HG02885 (cell line): ENCODE measurements at regions not wholly inside any gene's neighbourhood (a gene's known extent, or its start where the extent isn't known, plus 50 kb on each side); places are given as distances from the start of the nearest gene placed in this dataset.
A peak's percentile ranks its signal among the peaks of the same experiment; 100 is the strongest.

Source experiments
- ATAC-seq: cut with Tn5 transposase; IDR thresholded peaks from one replicate; pipeline ENCODE4 v1.9.1; 2021; ENCODE audit warnings: mild to moderate bottlenecking; ENCODE audit not compliant: unreplicated experiment, poor library complexity

GRCh38 chr18:78156466-78156865 is 823.2 kb upstream of the SALL3 start:
- no peak for ATAC-seq

DNA sequence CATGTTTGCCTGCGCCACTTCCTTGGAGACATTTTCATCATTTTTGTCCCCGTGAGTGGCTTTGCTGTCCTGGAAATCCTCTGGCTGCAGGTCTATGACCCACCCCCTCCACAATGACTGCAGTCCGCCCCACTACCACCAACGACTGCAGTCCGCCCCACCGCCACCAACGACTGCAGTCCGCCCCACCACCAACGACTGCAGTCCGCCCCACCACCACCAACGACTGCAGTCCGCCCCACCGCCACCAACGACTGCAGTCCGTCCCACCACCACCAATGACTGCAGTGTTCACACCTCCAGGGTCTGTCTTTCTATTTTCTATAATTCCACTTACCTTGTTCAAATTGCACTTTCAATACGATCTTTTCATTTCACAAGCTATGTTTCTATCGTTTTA is 820.7 kb upstream of the SALL3 start:
- ATAC-seq, result no peak

DNA sequence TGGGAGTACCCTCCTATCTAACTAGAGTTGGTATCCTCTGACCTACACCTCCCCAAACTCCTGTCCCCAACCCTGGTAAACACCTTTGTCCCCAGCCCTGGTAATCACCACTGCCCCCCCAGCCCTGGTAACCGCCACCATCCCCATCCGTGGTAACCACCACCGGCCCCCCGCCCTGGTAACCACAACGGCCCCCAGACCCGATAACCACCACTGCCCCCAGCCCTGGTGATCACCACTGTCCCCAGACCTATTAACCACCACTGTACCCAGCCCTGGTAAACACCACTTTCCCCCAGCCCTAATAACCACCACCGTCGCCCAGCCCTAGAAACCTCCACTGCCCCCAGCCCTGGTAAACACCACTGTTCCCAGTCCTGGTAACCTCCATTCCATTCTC is 820.2 kb upstream of the SALL3 start:
- no peak for ATAC-seq

DNA sequence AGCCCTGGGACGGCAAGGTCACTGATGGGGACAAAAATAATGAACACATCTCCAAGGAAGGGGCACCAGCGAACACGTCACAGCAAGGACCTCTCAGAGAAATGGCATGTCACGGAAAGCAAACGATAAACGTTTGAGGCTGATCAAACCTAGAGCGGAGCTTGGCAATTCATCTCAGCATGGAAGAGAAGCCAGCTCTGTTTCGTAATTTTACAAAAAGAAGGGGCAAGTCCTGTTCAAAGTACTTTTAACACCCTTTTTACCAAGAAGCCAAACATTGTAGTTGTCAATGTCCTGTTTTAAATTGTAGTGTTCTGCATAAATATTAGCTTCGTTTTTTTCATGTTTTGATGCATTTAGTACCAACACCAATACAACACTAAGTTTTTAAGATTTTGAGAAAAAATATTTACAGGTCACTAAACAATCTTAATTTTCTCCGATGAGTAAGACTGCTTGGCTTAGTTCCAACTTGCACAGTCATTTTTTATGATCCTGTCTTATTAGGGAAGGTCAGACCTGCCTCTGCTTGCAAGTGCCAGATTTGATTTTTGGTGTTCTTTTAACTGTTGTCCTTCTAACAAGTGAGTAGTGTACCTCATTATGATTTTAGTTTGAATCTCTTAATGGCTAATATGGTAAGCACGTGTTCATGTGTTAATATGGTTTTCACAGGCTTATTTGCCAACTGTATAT is 818.5 kb upstream of the SALL3 start:
- ATAC-seq, result no peak

- no peak for ATAC-seq
Measured at GRCh38 chr18:78165525-78165924, 814.1 kb upstream of the SALL3 start.

DNA sequence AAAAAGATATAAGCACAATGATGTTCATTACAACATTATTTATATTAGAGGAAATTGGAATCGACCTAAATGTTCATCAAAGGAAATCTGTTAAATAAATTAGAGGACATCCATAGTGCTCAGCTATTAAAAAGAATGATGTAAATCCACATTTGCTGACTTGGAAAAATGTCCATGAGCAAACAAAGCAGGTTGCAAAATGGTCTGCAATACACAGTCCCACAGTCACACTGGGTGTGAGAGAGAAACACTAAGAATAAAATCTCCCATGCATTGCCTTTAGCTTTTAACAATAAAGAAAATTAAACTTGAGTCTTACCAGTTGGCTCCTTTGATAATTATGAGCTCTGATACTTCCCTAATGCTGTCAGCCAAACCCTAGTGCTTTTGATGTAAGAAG is 811.1 kb upstream of the SALL3 start:
- no peak for ATAC-seq

DNA sequence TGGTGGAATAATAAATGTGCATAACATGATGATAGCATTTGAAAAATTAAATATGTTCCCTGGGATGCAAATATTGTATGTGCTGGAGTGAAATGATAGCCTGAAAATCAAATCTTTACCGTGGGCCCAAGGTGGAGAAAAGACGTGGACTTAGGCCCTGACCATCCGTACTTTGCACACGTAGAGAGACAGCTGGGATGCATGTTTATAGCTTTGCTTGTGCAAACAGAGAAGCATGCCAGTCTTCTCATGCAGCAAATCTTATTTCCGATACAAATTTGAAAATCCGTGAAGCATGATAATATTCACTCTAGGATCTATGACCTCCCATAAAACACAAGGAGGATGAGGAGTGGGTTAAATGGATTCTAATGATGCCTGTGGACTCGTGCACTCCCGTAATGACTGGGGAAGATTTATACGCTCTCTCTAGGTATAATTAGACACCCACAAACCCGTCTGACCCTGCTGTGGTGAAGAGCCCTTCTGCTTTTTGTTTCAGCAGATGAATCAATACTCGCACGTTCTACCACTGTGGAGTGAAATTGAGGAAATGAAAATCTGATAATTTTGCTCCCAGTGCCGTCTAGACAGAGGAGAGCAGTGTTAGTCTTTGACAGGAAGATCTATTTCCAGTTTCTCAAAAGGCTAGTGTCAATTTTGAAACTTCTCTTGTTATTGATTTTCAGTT is 810.3 kb upstream of the SALL3 start:
- ATAC-seq, result peak; percentile 36

DNA sequence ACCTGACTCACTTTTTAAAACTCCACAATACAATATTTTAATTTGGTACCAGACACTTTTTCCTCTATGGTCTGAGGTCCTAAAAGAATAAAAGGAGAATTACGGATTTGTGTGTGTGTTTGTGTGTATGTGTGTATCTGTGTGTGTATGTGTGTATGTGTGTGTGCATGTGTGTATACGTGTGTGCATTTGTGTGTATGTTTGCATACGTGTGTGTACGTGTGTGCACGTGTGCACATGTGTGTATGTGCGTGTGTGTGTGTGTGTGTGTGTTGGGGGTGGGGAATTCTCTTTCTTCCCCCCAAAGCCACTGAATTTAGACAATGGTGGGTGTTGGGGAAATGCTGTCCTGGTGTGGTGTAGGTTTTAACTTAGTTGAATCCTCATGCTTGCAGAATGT is 807.7 kb upstream of the SALL3 start:
- ATAC-seq, result no peak

DNA sequence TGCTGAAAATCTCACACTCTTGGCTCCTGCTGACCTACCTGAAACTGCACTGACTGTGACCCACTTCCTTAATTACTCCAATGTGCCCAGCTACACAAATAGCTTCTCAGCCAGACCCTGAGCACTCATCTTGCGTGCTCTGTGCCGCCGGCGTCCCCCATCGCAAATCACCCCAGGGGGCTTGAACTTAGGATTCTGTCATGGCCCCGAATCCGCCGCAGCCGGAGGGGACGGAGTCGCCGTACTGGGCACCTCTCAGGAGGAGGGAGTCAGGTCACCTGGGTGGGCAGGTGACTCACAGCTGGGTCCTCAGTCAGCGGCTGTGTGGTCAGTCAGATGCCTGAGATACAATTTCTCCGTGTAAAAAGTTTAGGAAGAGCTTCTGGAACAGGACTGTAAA is 804.9 kb upstream of the SALL3 start:
- no peak for ATAC-seq

- no peak for ATAC-seq
Measured at GRCh38 chr18:78178812-78179211, 800.8 kb upstream of the SALL3 start.

DNA sequence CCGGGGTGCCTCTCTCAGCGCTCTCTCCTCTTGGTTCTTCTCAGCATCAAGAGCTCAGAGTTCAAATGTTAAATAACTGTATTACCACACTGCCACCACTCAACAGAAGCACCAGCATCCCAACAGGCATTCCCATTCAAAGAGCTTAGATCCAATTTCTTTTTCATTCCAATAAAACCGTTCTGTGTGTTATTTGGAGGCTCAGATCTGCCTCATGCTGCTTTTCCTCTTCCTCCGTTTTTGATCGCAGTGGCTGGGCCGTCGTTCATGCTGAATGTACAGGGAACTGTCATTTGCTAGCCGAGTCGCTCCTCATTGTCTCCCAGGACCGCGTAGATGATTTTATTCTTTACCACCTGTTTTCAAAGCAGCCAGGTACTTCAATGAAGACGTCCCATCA is 798.9 kb upstream of the SALL3 start:
- no peak for ATAC-seq

DNA sequence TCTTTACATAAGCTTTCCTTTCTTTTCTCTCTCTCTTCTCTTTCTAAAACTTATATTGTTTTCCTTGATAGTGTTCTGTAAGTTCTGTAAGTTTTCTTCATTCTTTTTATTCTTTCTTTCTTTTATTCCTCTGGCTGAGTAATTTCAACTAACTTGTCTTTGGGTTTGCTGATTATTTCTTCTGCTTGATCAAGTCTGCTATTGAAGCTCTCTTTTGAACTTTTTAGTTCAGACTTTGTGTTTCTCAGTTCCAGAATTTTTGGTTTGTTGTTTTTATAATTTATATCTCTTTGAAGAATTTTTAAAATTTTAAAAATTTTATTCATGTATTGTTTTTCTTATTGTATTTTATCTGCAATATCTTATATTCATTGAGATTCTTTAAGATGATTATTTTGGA is 795.8 kb upstream of the SALL3 start:
- no peak for ATAC-seq

DNA sequence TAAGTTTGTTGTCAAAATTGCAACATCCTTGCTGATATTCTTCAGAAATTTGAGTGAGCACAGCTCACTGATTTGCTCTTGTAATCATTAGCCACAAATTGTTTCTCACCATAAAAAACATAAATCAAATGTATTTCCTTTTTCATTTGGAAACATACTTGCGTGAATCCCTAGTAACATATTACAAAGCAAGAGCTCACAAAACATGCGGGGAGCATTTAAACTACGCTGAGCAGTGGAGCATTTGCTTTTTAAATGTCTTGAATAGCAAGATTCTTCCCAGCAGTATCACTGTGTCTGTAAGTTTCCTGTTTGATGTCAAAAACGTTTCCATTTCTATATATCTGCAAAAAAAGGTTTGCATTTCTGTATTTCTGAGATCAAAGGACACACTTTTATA is 788.3 kb upstream of the SALL3 start:
- ATAC-seq, result no peak

DNA sequence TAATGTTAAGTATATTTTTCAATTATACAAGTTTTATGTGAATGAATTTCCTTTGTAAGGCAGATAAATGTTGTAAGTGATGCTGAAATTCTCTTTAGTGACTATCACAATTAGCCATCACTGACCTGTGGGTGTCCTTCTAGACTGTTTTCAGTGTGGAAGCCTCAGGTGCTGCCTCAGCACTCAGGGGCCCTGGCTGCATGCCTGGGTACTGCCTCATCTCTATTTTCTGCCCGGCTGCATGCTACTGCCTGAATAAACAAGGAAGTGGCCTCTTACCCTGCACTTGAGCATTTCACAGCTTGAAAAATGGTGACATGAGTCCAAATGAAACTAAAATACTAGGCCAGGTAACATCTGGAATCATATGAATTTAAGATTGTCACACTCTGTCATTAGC is 787.6 kb upstream of the SALL3 start:
- ATAC-seq, result no peak

DNA sequence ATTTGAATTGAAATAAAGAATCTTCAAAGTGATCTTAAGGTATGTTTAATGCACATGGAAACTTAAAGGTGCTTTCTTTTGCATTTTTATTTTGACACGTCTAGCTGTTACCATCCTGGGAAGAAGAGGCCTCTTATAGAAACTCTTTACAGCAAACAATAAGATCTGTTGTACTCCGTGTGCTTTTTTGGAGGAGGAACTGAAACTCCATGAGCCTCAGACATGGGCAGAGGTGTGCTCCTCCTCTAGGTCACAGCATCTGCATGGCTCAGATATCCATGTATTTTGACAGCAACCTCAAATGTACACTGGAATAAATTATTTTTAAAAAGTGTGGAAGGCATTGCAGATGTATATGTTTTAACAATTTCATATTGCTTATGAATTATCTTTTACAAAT is 783.3 kb upstream of the SALL3 start:
- ATAC-seq, result no peak

DNA sequence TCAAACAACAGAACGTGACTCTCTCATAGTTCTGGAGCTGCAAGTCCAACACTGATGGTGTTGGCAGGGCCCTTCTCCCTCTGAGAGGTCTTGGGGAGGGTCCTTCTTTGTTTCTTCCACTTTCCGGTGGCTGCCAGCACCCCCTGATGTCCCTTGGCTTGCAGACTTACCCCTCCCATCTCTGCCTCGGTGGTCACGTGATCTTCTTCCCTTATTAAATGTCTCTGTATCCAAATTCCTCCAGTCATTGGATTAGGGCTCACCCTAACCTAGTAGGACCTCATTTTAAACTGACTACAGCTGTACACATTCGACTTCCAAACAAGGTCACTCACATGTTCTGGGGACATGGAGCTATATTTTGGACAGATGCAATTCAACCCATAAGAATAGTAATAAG is 780.6 kb upstream of the SALL3 start:
- no peak for ATAC-seq

DNA sequence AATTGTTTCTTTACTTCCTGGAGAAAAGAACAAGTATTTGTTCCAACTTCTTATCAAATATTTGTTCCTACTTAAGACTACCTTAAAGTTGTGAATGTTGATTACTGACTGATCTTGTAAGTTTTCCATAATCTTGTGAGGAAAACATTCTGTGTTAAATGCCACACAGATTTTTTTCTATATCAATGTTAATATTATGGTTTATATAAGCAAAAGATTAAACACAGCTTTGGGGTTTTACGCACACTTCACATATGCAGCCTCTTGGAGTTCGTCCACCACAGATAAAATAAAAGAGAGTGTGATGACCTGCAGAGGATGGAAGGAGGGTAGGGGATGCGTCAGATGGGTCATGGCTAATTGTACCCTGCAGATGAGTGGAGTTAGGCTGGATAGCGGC is 780.0 kb upstream of the SALL3 start:
- ATAC-seq, result no peak

DNA sequence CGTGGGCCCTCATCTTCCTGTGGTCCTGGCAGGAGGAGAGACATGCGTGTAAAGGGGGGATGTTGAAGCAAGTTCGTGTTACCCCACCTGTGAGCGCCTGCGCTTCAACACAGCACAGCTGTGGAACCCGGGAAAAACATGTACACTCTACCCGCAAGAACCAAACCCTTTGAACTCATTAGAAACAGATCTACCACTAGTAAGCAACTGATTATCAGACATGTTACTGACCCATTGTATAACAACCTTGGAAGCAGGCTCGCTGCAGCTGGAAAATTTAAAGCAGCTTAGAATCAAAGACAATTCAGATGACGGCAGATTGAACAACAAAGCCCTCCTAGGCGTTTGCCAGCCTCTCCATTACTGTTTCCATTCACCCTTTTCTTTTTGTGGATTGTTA is 771.7 kb upstream of the SALL3 start:
- ATAC-seq, result no peak

GRCh38 chr18:78208461-78208860 is 771.2 kb upstream of the SALL3 start:
- no peak for ATAC-seq

DNA sequence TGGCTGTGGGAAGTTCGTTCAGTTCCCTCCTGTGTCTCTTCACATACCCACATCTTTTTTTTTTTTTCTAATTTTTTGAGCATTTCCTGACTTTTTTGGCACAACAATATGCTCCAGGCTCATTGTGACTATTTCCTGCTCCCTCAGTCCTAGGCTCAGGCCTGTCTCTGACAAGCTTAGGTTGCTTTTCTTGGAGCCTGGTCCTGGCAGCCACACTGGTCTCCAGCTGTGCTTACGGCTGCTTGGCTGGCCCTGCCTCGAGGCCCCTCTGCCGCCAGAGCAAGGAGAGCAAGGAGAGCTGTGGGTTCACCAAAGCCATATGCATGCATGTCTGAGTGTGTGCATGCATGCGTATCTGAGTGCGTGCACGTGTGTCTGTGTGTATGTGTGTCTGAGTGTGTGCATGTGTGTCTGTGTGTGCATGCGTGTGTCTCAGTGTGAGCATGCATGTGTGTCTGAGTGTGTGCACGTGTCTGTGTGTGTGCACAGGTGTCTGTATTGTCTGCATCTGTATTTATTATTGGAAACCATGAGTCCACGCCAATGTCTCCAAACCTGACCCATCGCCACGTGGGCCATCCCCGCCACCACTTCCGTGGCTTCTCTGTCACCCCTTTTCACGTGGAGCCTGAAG is 766.1 kb upstream of the SALL3 start:
- no peak for ATAC-seq

GRCh38 chr18:78221496-78221895 is 758.1 kb upstream of the SALL3 start:
- ATAC-seq, result no peak

DNA sequence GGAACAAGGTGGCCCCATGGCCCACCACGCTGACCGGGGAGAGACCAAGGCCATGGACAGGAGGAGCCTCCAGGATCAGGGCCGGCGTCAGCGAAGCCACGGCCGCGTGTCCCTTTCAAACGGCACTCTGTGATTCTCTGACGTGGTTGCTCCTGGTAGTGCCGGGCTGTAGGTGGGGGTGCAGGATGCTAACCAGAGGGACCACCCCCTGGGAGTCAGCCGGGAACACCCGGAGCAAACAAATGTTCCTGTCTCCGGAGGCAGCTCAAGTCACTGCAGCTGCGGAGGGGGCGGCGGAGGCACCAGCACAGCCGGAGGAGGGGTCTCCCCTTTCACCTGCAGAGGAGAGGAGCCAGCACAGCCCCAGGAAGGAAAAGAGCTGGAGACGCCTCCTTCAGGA is 750.6 kb upstream of the SALL3 start:
- no peak for ATAC-seq
